Liver (tissue), 8 donors: ENCODE measurements at regions not wholly inside any gene's neighbourhood (a gene's known extent, or its start where the extent isn't known, plus 50 kb on each side); places are given as distances from the start of the nearest gene placed in this dataset.

ENCODE experiments used
- DNase-seq: peaks from one replicate; pipeline ENCODE4 v3.0.0-alpha.2; 2017; ENCODE audit warnings: low spot score
- H3K27ac ChIP-seq, 2 donors: one replicate each; pipeline ENCODE4 v1.7.0; 2013; ENCODE audit warnings: inconsistent platforms in 2 of 2, low read length in 2 of 2, control low read depth in 1 of 2, low read depth in 1 of 2, mild to moderate bottlenecking in 1 of 2
- H3K27me3 ChIP-seq, 4 donors: one replicate each; pipeline versions ENCODE4 v1.6.1 to v1.7.0; 2013; ENCODE audit warnings: low read length in 3 of 4, inconsistent platforms in 1 of 4, mild to moderate bottlenecking in 1 of 4, moderate library complexity in 1 of 4; ENCODE audit not compliant: control insufficient read depth in 4 of 4, insufficient read depth in 4 of 4
- H3K36me3 ChIP-seq, 4 donors: one replicate each; pipeline versions ENCODE4 v1.6.1 to v1.7.0; 2013; ENCODE audit warnings: low read length in 3 of 4, mild to moderate bottlenecking in 3 of 4, low read depth in 1 of 4, moderate library complexity in 1 of 4; ENCODE audit not compliant: control insufficient read depth in 4 of 4, insufficient read depth in 3 of 4
- H3K4me1 ChIP-seq, 4 donors: one replicate each; pipeline versions ENCODE4 v1.6.1 to v1.7.0; 2013; ENCODE audit warnings: low read length in 3 of 4, mild to moderate bottlenecking in 3 of 4, moderate library complexity in 1 of 4; ENCODE audit not compliant: control insufficient read depth in 4 of 4, insufficient read depth in 4 of 4
- H3K4me3 ChIP-seq, 3 donors: one replicate each; pipeline versions ENCODE4 v1.6.1 to v1.7.0; 2013; ENCODE audit warnings: low read length in 3 of 3, control low read depth in 1 of 3, low read depth in 1 of 3, mild to moderate bottlenecking in 1 of 3
- H3K9ac ChIP-seq, 2 donors: one replicate each; pipeline ENCODE4 v1.7.0; 2013; ENCODE audit warnings: low read length in 2 of 2, mild to moderate bottlenecking in 2 of 2, moderate library complexity in 2 of 2, control low read depth in 1 of 2, low read depth in 1 of 2
- H3K9me3 ChIP-seq, 4 donors: one replicate each; pipeline versions ENCODE4 v1.6.1 to v1.7.0; 2013; ENCODE audit warnings: low read length in 3 of 4; ENCODE audit not compliant: control insufficient read depth in 4 of 4
- ATF3 ChIP-seq: IDR thresholded peaks from 2 replicates; pipeline ENCODE4 v1.6.1; 2016; ENCODE audit warnings: antibody characterized with exemption
- CTCF ChIP-seq: fragments of 150-350 bp; IDR thresholded peaks from 2 replicates; pipeline ENCODE4 v1.5.1; 2017; ENCODE audit warnings: improper control_type of control experiment, low read depth, low read length; ENCODE audit not compliant: missing input control
- EGR1 ChIP-seq, 2 donors: IDR thresholded peaks; 2 replicates each; pipeline ENCODE4 v1.6.1; 2016 to 2018; ENCODE audit warnings: antibody characterized with exemption in 2 of 2, low read depth in 2 of 2
- FOXA2 ChIP-seq: IDR thresholded peaks from 2 replicates; pipeline ENCODE4 v1.6.1; 2016; ENCODE audit warnings: antibody characterized with exemption
- HNF4A ChIP-seq, 2 donors: conservative IDR thresholded peaks; 2 replicates each; pipeline ENCODE4 v1.6.1; 2016; ENCODE audit warnings: antibody characterized with exemption in 2 of 2, mild to moderate bottlenecking in 2 of 2
- HNF4G ChIP-seq: IDR thresholded peaks from 2 replicates; pipeline ENCODE4 v1.6.1; 2016; ENCODE audit warnings: antibody characterized with exemption
- JUND ChIP-seq, 2 donors: IDR thresholded peaks; 2 replicates each; pipeline ENCODE4 v1.6.1; 2016; ENCODE audit warnings: antibody characterized with exemption in 2 of 2
- MAX ChIP-seq: IDR thresholded peaks from 2 replicates; pipeline ENCODE4 v1.6.1; 2016; ENCODE audit warnings: antibody characterized with exemption
- NR2F2 ChIP-seq: IDR thresholded peaks from 2 replicates; pipeline ENCODE4 v1.6.1; 2016; ENCODE audit warnings: antibody characterized with exemption
- RAD21 ChIP-seq, 2 donors: IDR thresholded peaks; 2 replicates each; pipeline ENCODE4 v1.6.1; 2016; ENCODE audit warnings: antibody characterized with exemption in 2 of 2, mild to moderate bottlenecking in 2 of 2
- REST ChIP-seq: IDR thresholded peaks from 2 replicates; pipeline ENCODE4 v1.6.1; 2016; ENCODE audit warnings: antibody characterized with exemption, mild to moderate bottlenecking
- RXRA ChIP-seq, 2 donors: IDR thresholded peaks; 2 replicates each; pipeline ENCODE4 v1.6.1; 2017 to 2018; ENCODE audit warnings: antibody characterized with exemption in 2 of 2, mild to moderate bottlenecking in 1 of 2
- SP1 ChIP-seq: IDR thresholded peaks from 2 replicates; pipeline ENCODE4 v1.6.1; 2018; ENCODE audit warnings: antibody characterized with exemption, mild to moderate bottlenecking
- TAF1 ChIP-seq: conservative IDR thresholded peaks from 2 replicates; pipeline ENCODE4 v1.6.1; 2016; ENCODE audit warnings: antibody characterized with exemption, mild to moderate bottlenecking
- YY1 ChIP-seq: IDR thresholded peaks from 2 replicates; pipeline ENCODE4 v1.6.1; 2016; ENCODE audit warnings: antibody characterized with exemption, mild to moderate bottlenecking
- WGBS: extraction: QIAGEN DNeasy Blood & Tissue Kit; methylation state at CpG from one replicate; pipeline ENCODE4 v1.1.7; 2013; 5-methylcytosine and 5-hydroxymethylcytosine counted together
- TF ChIP-seq, protein P1 (sequence below): IDR thresholded peaks from 2 replicates; pipeline ENCODE4 v1.6.1; 2016; ENCODE audit warnings: antibody characterized with exemption
- donor health status: healthy.
- donor health status: healthy.
- donor health status: healthy.
- donor health status: healthy.
- donor health status: healthy.

DNA sequence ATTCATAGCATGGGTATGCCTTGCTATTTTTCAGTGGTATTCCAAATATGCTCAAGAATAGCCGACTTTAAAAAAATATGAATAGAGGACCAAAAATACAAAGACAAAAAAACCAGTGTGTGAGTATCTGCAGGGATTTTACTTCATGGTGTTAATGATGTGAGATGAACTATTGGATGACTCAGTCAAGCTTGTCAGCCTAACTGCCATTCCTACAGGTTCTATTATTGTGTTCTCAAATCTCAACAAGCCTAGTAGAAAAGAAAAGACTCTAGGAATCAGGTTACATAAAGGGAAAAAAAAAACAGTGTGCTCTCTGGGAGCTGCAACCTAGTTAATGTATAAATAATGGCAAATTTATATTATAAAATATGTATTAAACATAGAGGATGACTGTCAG lies 588.4 kb upstream of the BTBD3 start (continued):
- TF ChIP-seq HNF4G (no peak), NR2F2 (no peak), ATF3 (no peak), FOXA2 (no peak), RAD21 (IDR thresholded peaks at IDR 0.05) (no peak), HNF4A (conservative IDR thresholded peaks at IDR 0.05) (no peak), SP1 (no peak), JUND (IDR thresholded peaks at IDR 0.05) (no peak), EGR1 (IDR thresholded peaks at IDR 0.05; ENCODE audit: low read depth in 2 of 2) (no peak)

DNA sequence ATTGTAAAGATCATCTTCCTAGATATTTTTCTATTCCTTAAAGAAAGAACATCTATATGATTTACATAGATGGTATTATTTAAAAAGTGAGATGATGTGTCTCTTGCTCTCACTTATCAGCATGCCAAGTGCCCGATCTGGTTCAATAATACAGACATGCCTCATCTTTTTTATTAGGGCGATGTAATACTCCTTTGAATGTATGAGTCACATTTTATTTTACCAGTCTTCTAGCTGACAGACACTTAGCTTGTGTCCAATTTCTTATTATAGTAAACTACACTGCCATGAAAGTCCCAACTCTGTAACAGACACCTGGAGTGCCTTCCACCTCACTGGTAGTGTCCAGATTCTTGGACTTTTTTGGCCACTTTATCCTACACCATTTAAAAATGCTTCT lies 586.6 kb upstream of the BTBD3 start:
- Histone ChIP-seq H3K27me3 (no peaks in the 10 kb centered on the region), H3K4me3 (no peak overlapping the region), H3K9me3 (no peaks in the 10 kb centered on the region), H3K36me3 (no peaks in the 10 kb centered on the region), H3K9ac (no peak overlapping the region), H3K4me1 (no peaks in the 10 kb centered on the region), H3K27ac (no peak overlapping the region)
- TF ChIP-seq JUND (IDR thresholded peaks at IDR 0.05) = no peak
- TF ChIP-seq NR2F2 = no peak
- TF ChIP-seq SP1 = no peak
- no peak for TF ChIP-seq ATF3
- TF ChIP-seq RXRA (IDR thresholded peaks at IDR 0.05) = no peak
- TF ChIP-seq CTCF = no peak
- no peak for TF ChIP-seq HNF4A (conservative IDR thresholded peaks at IDR 0.05)
- no peak for TF ChIP-seq REST
- DNase-seq = no peak
- WGBS = 59% methylated on average over 2 of the region's 2 CpGs

DNA sequence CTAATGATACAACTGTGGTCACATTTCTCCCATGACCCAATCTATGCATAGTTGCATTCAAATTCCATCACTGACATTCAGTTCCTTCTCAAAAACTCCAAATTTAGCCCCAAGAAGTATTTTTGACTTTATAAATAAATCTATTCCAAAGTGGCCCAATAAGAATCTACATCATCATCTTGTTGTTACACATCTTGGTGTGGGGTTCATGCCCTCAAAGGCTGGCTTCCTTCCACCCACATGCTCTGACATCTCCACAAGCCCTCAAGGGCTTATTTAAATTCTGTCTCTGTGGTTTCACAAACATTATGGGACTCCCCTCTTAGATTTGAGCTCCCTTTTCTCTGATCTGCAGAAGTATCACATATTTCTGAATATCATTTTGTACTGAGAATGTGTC lies 585.3 kb upstream of the BTBD3 start:
- no peaks in the 10 kb centered on the region for H3K36me3 ChIP-seq
- no peaks in the 10 kb centered on the region for H3K27me3 ChIP-seq
- H3K9me3 ChIP-seq = no peaks in the 10 kb centered on the region
- no peaks in the 10 kb centered on the region for H3K4me1 ChIP-seq
- DNase-seq = no peak
- no peak for TF ChIP-seq ATF3
- no peak for TF ChIP-seq YY1
- no peak for TF ChIP-seq TAF1
- no peak for TF ChIP-seq HNF4G
- TF ChIP-seq NR2F2 = no peak
- no peak for TF ChIP-seq MAX
- no peak for TF ChIP-seq JUND (IDR thresholded peaks at IDR 0.05)
- TF ChIP-seq, protein P1, sequence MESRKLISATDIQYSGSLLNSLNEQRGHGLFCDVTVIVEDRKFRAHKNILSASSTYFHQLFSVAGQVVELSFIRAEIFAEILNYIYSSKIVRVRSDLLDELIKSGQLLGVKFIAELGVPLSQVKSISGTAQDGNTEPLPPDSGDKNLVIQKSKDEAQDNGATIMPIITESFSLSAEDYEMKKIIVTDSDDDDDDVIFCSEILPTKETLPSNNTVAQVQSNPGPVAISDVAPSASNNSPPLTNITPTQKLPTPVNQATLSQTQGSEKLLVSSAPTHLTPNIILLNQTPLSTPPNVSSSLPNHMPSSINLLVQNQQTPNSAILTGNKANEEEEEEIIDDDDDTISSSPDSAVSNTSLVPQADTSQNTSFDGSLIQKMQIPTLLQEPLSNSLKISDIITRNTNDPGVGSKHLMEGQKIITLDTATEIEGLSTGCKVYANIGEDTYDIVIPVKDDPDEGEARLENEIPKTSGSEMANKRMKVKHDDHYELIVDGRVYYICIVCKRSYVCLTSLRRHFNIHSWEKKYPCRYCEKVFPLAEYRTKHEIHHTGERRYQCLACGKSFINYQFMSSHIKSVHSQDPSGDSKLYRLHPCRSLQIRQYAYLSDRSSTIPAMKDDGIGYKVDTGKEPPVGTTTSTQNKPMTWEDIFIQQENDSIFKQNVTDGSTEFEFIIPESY = no peak
- no peak for TF ChIP-seq SP1
- TF ChIP-seq REST = no peak
- no peak for TF ChIP-seq FOXA2
- no peak for TF ChIP-seq EGR1 (IDR thresholded peaks at IDR 0.05; ENCODE audit: low read depth in 2 of 2)
- TF ChIP-seq RAD21 (IDR thresholded peaks at IDR 0.05) = no peak
- TF ChIP-seq RXRA (IDR thresholded peaks at IDR 0.05) = no peak
- H3K4me3 ChIP-seq = no peak overlapping the region
- no peak overlapping the region for H3K27ac ChIP-seq
- no peak overlapping the region for H3K9ac ChIP-seq
